ENCODE measurements at regions not wholly inside any gene's neighbourhood (a gene's known extent, or its start where the extent isn't known, plus 50 kb on each side); places are given as distances from the start of the nearest gene placed in this dataset.

DNA sequence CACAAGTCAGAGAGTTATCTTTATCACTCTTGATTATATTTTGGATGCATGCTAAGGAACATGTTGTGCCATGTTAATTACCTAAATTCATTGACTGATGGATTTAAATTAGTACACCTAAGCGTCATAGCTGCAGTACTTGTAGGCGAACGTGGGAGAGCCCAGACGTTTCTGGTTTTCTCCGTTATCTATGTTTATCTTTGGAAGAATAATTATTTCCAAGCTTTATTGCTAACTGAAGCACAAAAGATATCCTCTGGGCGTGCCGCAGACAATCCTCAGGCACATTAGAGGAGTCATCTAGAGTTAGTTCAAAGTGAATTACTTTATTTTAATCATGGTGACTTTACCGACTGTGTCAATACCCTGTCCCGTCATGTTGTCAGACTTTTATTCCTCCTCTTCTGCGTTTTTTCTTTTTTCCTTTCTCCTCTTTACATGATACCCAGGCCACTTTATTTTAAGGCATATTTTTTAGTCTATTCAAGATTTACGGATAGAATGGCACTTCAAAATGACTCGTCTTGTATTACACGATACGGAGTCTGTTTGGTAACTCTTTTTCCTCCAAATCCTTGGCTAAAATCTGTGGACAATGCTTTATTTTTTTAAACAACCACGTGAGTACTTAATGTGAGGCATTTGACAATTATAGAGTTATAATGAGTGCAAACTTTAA lies 632.0 kb upstream of the TENM3 start:
- no peak for TF ChIP-seq JUND (IDR thresholded peaks at IDR 0.05)
- TF ChIP-seq, protein P1, sequence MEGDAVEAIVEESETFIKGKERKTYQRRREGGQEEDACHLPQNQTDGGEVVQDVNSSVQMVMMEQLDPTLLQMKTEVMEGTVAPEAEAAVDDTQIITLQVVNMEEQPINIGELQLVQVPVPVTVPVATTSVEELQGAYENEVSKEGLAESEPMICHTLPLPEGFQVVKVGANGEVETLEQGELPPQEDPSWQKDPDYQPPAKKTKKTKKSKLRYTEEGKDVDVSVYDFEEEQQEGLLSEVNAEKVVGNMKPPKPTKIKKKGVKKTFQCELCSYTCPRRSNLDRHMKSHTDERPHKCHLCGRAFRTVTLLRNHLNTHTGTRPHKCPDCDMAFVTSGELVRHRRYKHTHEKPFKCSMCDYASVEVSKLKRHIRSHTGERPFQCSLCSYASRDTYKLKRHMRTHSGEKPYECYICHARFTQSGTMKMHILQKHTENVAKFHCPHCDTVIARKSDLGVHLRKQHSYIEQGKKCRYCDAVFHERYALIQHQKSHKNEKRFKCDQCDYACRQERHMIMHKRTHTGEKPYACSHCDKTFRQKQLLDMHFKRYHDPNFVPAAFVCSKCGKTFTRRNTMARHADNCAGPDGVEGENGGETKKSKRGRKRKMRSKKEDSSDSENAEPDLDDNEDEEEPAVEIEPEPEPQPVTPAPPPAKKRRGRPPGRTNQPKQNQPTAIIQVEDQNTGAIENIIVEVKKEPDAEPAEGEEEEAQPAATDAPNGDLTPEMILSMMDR (IDR thresholded peaks at IDR 0.05 in 2 of 3, conservative IDR thresholded peaks at IDR 0.05 in 1 of 3; ENCODE audit: borderline replicate concordance in 1 of 3, insufficient read depth in 1 of 3, low read depth in 2 of 3, low read length in 2 of 3) = no peak
- no peak for TF ChIP-seq ZFX (IDR thresholded peaks at IDR 0.05)
- TF ChIP-seq POLR2A (IDR thresholded peaks at IDR 0.05; ENCODE audit: borderline replicate concordance, extremely low read depth, insufficient read depth, insufficient read length) = no peak
- no peak for TF ChIP-seq POLR2AphosphoS5 (IDR thresholded peaks at IDR 0.05; ENCODE audit: low read depth, low read length)
- TF ChIP-seq FOSL1 (IDR thresholded peaks at IDR 0.05; ENCODE audit: low read depth) = no peak
- TF ChIP-seq EZH2phosphoT487 (IDR thresholded peaks at IDR 0.05; ENCODE audit: borderline replicate concordance) = no peak
- no peak for TF ChIP-seq CEBPB (IDR thresholded peaks at IDR 0.05; ENCODE audit: low read depth)
- no peak for TF ChIP-seq EZH2 (IDR thresholded peaks at IDR 0.05)
- TF ChIP-seq ZNF274 (IDR thresholded peaks at IDR 0.05; ENCODE audit: low read depth, low read length) = no peak
- no peak for TF ChIP-seq TCF7L2 (IDR thresholded peaks at IDR 0.05; ENCODE audit: borderline replicate concordance, extremely low read depth, insufficient read depth, insufficient read length)
- Histone ChIP-seq H3K4me1 (ENCODE audit: control insufficient read depth in 1 of 2, insufficient read depth in 2 of 2, low read length in 2 of 2) (no peaks in the 10 kb centered on the region), H2AFZ (ENCODE audit: low read depth, low read length, poor library complexity, severe bottlenecking) (no peak overlapping the region), H3K9me2 (ENCODE audit: insufficient read depth) (no peaks in the 10 kb centered on the region), H3K27ac (ENCODE audit: low read depth, low read length) (no peak overlapping the region), H3K9me3 (ENCODE audit: control insufficient read depth in 1 of 2, insufficient read depth in 1 of 2, low read depth in 1 of 2, low read length in 2 of 2) (no peaks in the 10 kb centered on the region), H3K4me2 (ENCODE audit: low read length) (no peak overlapping the region), H3K9ac (ENCODE audit: low read length) (no peak overlapping the region), H3K36me3 (ENCODE audit: control insufficient read depth in 1 of 2, insufficient read depth in 2 of 2, low read length in 2 of 2) (no peaks in the 10 kb centered on the region), H4K20me1 (ENCODE audit: insufficient read depth) (no peaks in the 10 kb centered on the region), H3K4me3 (replicated peaks in 1 of 2; ENCODE audit: low read depth in 1 of 2, low read length in 2 of 2) (no peak overlapping the region), H3K27me3 (ENCODE audit: insufficient read depth, low read length) (peaks cover 7% of the 10 kb centered on the region; the same call in 1 of the 2 replicates), H3K79me2 (ENCODE audit: insufficient read depth, low read length) (no peaks in the 10 kb centered on the region)
- ChIA-PET RAD21 (ENCODE audit: low non-redundant PET in 1 of 2, low total read pairs in 2 of 2, uncharacterized antibody in 2 of 2, unreplicated experiment in 2 of 2) (no interaction called here), POLR2A (no interaction called here), CTCF (no interaction called here)
- ATAC-seq = no peak
- BruUV-seq (replicated peaks) = no TSS peak
- intact Hi-C loops (cut with micrococcal nuclease) = no loop called here
- DNase-seq (ENCODE audit: low read depth, low spot score) = no peak

All from HCT116 (cell line).